Activated T-helper 2 cell treated with anti-CD3 and anti-CD28 coated beads, Interferon-gamma antibody, Interleukin-2, Interleukin-4, amounts not matched to agents 10 μg/mL and 5 μg/mL and 100 μg/mL, durations not matched to agents 14 hours and 24 hours and 36 hours (primary cell): ENCODE measurements at regions not wholly inside any gene's neighbourhood (a gene's known extent, or its start where the extent isn't known, plus 50 kb on each side); places are given as distances from the start of the nearest gene placed in this dataset.

Source experiments
- DNase-seq: peaks from one replicate; pipeline ENCODE4 v3.0.0; 2021; ENCODE audit warnings: low spot score
- H3K27ac Mint-ChIP-seq: one replicate; pipeline ENCODE4 v1.8.0; 2021; ENCODE audit warnings: mixed read lengths
- H3K27me3 Mint-ChIP-seq: one replicate; pipeline ENCODE4 v1.8.0; 2021; ENCODE audit warnings: low read depth, mixed read lengths
- H3K36me3 Mint-ChIP-seq: one replicate; pipeline ENCODE4 v1.8.0; 2021; ENCODE audit warnings: low read depth, mixed read lengths
- H3K4me1 Mint-ChIP-seq: one replicate; pipeline ENCODE4 v1.8.0; 2021; ENCODE audit warnings: low read depth, mixed read lengths
- H3K4me3 Mint-ChIP-seq: one replicate; pipeline ENCODE4 v1.8.0; 2021; ENCODE audit warnings: low read depth, mild to moderate bottlenecking, moderate library complexity, mixed read lengths
- H3K9me3 Mint-ChIP-seq: one replicate; pipeline ENCODE4 v1.8.0; 2021; ENCODE audit warnings: mixed read lengths
- intact Hi-C: fragments of 100-400 bp; cut with micrococcal nuclease; formaldehyde crosslinking; loops from one replicate; pipeline ENCODE4 v1.15.1; 2023

DNA sequence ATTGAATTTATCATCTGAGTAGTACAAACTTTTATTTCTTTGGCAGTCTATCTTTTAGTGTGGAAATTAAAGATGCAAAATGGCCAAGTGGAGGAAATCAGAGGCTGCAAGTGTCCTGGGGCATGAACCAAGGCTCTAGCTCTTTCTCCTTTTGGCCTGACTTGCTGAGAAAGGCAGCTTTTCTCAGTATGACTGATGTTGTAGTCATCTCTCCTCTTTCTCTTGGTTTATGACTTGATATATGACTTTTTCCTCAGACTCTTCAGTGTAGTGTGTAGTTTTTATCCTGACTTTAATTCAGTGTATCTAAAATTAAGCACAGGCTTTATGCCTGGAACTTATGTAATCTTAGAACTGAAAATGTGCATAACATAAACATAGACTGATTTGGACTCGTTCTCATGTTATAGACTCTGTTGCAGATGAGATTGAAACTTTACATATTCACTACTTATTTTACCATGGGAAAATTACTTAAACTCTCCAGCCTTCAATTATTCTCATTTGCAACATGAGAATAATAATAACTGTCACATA lies 65.7 kb downstream of the SLITRK5 start:
- H3K4me3 Mint-ChIP-seq: no peak overlapping the region
- intact Hi-C loops: no loop called here
- no peaks in the 10 kb centered on the region for H3K27me3 Mint-ChIP-seq
- H3K4me1 Mint-ChIP-seq: no peaks in the 10 kb centered on the region
- H3K36me3 Mint-ChIP-seq: no peaks in the 10 kb centered on the region
- H3K9me3 Mint-ChIP-seq: peaks cover 7% of the 10 kb centered on the region
- no peak overlapping the region for H3K27ac Mint-ChIP-seq
- no peak for DNase-seq

DNA sequence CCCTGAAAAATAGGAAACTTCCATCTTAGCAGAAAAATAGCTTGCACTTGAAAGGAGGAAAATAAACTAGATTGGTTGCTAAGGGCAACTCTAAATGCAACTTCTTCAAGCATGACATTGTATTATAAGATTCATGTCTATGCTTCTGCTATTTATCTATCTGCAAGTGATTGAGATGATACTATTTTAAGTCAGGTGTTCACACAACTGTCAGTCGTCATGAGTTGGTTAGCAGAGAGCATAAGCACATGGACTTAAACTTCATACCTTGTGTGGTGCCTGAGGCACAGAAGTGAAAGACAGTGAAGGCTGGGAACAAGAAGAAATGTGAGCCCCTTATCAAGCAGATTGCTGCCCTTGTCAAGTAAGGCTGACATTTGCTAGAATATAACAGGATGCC lies 82.9 kb downstream of the SLITRK5 start:
- no peak overlapping the region for H3K27ac Mint-ChIP-seq
- no peak for DNase-seq
- peaks cover 9% of the 10 kb centered on the region for H3K9me3 Mint-ChIP-seq
- no peak overlapping the region for H3K4me3 Mint-ChIP-seq
- H3K4me1 Mint-ChIP-seq: no peaks in the 10 kb centered on the region
- H3K27me3 Mint-ChIP-seq: no peaks in the 10 kb centered on the region
- intact Hi-C loops: no loop called here
- no peaks in the 10 kb centered on the region for H3K36me3 Mint-ChIP-seq

DNA sequence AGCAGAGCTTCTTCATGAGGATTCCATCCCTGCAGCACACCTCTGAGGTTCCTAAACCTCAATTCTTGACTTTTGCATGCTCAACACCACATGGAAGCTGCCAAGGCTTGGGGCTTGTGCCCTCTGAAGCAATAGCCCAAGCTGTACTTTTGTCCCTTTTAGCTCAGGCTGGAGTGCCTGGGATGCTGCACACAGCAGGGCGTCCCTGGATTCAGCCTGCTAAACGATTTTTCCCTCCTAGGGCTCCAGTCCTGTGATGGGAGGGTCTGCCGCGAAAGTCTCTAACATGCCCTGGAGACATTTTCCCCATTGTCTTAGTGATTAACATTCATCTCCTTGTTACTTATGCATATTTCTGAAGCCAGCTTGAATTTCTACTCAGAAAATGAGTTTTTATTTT lies 98.3 kb downstream of the SLITRK5 start:
- Mint-ChIP-seq H3K4me1 (no peaks in the 10 kb centered on the region), H3K36me3 (no peaks in the 10 kb centered on the region), H3K27ac (no peak overlapping the region), H3K4me3 (no peak overlapping the region), H3K27me3 (no peaks in the 10 kb centered on the region), H3K9me3 (peaks cover 7% of the 10 kb centered on the region)
- no peak for DNase-seq
- intact Hi-C loops: no loop called here

DNA sequence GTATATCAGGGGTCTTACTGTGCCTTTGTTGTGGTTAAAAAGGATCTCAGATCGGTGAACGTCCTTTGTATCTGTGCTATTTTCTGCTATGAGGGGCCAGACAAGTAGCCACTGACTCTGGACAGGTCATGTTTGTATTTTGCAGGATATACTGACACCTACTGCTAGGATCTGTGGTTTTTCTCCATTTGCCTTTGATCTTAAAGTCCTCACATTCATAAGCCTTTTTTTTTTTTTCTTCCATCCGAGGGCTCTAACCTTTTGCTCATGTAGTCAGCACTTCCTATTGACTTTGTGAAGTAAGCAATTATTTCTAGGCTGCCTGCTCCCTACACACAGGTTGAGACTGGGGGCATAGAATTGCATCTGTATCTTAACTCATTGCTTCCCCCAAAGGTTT lies 106.2 kb downstream of the SLITRK5 start:
- no peaks in the 10 kb centered on the region for H3K36me3 Mint-ChIP-seq
- H3K9me3 Mint-ChIP-seq: peaks cover 7% of the 10 kb centered on the region
- no peak overlapping the region for H3K27ac Mint-ChIP-seq
- H3K4me1 Mint-ChIP-seq: no peaks in the 10 kb centered on the region
- H3K4me3 Mint-ChIP-seq: no peak overlapping the region
- H3K27me3 Mint-ChIP-seq: no peaks in the 10 kb centered on the region
- no peak for DNase-seq
- intact Hi-C loops: no loop called here

DNA sequence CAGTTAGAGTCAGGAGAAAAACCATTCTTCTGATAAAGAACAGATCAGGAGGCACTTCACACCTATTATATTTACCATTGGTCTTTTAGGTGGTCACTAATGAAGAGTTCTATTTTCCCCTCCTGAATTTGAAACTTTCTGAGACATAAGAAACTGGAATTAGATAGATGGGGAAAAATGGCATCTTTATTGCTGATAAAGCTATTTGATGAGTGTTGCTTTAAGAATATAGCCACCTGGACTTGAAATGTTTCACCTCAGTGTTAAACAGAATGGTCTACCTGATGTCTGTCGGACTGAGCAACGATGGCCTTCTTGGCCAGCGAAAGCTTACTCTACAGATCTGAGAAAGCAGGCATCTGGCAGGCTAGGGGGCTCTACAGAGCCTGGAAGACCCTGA lies 107.0 kb downstream of the SLITRK5 start:
- no peak for DNase-seq
- Mint-ChIP-seq H3K27me3 (no peaks in the 10 kb centered on the region), H3K4me1 (no peaks in the 10 kb centered on the region), H3K36me3 (no peaks in the 10 kb centered on the region), H3K4me3 (no peak overlapping the region), H3K9me3 (peaks cover 7% of the 10 kb centered on the region), H3K27ac (no peak overlapping the region)
- intact Hi-C loops: no loop called here

DNA sequence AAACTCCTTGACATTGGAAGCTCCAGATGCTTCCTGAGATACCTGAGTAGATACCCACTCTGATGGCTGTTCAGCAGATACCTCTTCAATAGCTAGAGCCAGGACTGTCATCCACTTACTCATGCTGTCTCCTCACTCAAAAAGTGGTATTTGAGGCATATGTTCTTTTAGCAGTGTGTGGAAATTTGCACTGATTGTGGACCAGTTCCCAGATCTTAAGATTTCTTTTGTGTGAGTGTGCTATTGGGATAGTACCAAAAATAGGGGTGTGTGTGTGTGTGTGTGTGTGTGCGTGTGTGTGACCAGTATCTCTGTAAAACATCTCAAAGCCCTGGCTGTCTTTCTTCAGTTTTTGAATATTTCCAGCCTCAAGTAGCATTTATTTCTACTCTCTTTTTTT lies 108.3 kb downstream of the SLITRK5 start:
- no peaks in the 10 kb centered on the region for H3K36me3 Mint-ChIP-seq
- peaks cover 7% of the 10 kb centered on the region for H3K9me3 Mint-ChIP-seq
- DNase-seq: no peak
- H3K4me1 Mint-ChIP-seq: no peaks in the 10 kb centered on the region
- intact Hi-C loops: no loop called here
- no peak overlapping the region for H3K27ac Mint-ChIP-seq
- H3K27me3 Mint-ChIP-seq: no peaks in the 10 kb centered on the region
- no peak overlapping the region for H3K4me3 Mint-ChIP-seq

DNA sequence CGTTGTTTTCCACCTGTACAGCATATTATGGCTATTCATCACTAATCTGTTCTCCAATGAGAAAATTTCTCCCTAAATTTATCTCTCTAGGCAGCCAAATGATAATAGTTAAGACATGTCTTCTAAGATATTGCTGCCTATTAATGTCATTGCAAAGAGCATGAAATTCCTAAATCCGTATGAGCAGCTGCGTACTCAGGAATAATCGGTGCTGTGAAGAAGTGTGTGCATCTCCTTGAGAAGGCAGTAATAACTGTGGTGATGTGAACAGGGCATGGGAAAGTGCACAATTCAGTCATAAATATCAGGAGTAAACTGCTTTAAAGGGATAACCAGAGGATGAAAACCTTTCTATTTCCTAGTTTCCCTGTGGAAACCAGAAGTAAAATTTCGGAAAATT lies 112.2 kb downstream of the SLITRK5 start:
- no peaks in the 10 kb centered on the region for H3K4me1 Mint-ChIP-seq
- intact Hi-C loops: no loop called here
- H3K9me3 Mint-ChIP-seq: no peaks in the 10 kb centered on the region
- no peak overlapping the region for H3K4me3 Mint-ChIP-seq
- no peaks in the 10 kb centered on the region for H3K36me3 Mint-ChIP-seq
- DNase-seq: no peak
- no peak overlapping the region for H3K27ac Mint-ChIP-seq
- no peaks in the 10 kb centered on the region for H3K27me3 Mint-ChIP-seq

DNA sequence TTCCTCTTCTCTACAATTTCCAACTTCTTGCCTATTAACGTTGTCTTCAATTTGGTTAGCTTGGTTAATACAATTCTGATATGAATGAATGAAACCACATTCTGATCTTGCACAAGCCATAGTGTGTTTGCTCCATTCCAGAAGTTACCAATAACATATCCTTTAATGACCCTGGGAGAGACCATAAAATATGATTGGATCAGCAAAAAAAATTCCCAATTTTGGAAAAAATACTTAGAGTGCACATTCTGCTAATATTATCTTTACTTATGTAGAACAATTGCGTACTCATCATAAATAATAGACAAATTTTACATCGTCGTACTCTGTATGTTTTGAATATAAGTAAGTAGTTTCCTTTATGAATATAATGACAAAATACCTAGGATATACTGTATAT lies 117.2 kb downstream of the SLITRK5 start:
- Mint-ChIP-seq H3K9me3 (peaks cover 5% of the 10 kb centered on the region), H3K36me3 (no peaks in the 10 kb centered on the region), H3K27ac (no peak overlapping the region), H3K27me3 (no peaks in the 10 kb centered on the region), H3K4me3 (no peak overlapping the region), H3K4me1 (no peaks in the 10 kb centered on the region)
- DNase-seq: no peak
- intact Hi-C loops: no loop called here

DNA sequence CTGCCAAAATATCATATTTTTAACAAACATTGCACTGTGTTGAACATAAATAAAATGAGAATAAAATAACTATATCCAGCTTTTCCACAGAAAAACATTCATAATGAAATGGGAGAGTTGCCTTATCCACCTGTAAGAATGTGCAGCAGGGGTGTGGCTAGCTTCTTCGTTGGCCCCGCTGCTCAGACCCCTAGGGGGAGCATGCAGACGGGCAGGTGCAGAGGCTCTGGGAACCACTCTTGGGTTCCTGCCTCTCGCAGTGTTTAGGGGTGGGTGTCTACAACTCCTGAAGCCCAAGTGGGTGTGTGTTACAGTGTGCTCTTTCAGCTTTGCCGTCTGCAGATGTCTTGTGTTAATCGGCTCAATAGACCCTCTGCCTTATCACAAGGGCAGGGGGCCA lies 121.7 kb downstream of the SLITRK5 start:
- no peaks in the 10 kb centered on the region for H3K27me3 Mint-ChIP-seq
- H3K36me3 Mint-ChIP-seq: no peaks in the 10 kb centered on the region
- no peak for DNase-seq
- H3K27ac Mint-ChIP-seq: no peak overlapping the region
- H3K4me3 Mint-ChIP-seq: no peak overlapping the region
- H3K4me1 Mint-ChIP-seq: no peaks in the 10 kb centered on the region
- H3K9me3 Mint-ChIP-seq: peaks cover 15% of the 10 kb centered on the region
- intact Hi-C loops: no loop called here

DNA sequence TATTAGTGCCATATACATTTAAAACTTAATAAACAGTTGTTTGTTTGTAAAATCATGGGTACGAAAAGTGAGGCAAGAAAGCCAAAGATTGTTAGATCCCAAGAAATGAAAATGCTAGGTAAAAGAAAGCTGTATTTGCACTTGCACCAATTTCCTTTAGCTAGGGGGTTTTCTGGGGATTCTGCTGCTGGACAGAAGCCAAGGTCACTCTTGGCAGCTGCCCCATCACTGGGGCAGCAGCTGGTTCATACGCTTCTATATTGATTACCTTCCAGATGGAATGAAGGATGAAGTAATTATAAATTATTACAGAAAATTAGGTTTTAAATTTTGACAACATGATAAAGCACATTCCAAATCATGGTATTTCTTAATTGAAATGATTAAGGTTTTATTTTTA lies 127.4 kb downstream of the SLITRK5 start:
- intact Hi-C loops: no loop called here
- H3K4me3 Mint-ChIP-seq: no peak overlapping the region
- no peaks in the 10 kb centered on the region for H3K4me1 Mint-ChIP-seq
- H3K9me3 Mint-ChIP-seq: peaks cover 14% of the 10 kb centered on the region
- H3K36me3 Mint-ChIP-seq: no peaks in the 10 kb centered on the region
- H3K27me3 Mint-ChIP-seq: no peaks in the 10 kb centered on the region
- no peak overlapping the region for H3K27ac Mint-ChIP-seq
- DNase-seq: no peak

DNA sequence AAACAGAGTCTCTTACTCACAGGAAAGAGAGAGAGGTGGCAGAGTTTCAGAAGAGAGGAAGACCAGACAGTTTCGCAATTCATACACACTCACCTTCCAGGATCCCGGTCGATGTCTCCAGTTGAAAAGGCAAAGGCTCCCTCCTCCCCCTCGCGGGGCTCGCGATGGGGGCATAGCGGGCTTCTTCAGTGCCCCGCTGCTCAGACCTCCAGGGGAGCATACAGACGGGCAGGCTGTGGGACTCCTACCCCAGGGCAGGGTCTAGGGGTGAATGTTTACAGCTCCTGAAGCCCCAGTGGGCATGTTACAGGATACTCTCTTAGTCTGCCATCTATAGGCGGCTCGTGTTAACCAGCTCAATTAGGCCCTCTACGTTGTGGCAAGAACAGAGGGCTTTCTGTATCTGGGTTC lies 139.2 kb downstream of the SLITRK5 start:
- Mint-ChIP-seq H3K4me1 (no peaks in the 10 kb centered on the region), H3K9me3 (peaks cover 5% of the 10 kb centered on the region), H3K36me3 (no peaks in the 10 kb centered on the region), H3K4me3 (no peak overlapping the region), H3K27me3 (no peaks in the 10 kb centered on the region), H3K27ac (no peak overlapping the region)
- intact Hi-C loops: no loop called here
- DNase-seq: no peak

DNA sequence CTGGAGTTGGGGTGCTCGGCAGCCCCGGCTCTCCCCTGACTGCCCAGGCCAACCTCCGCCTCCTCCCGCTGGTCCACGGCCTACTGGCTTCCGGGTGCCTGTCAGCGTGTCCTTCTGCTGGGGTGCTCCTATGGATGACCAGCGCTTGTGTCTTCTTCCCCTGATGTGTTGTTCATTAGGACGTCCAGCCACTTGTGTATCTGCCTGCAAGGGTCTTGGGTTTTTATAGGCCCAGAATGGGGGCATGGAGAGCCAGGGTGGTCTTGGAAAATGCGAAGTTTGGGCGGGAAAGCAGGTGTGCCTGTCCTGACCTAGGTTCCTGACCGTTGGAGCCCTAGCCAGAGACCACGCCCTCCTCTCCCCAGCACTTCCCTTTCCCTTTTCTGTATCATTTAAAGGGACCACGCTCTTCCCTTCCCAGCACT lies 139.8 kb downstream of the SLITRK5 start:
- Mint-ChIP-seq H3K4me3 (no peak overlapping the region), H3K9me3 (peaks cover 9% of the 10 kb centered on the region), H3K27ac (no peak overlapping the region), H3K27me3 (no peaks in the 10 kb centered on the region), H3K4me1 (no peaks in the 10 kb centered on the region), H3K36me3 (no peaks in the 10 kb centered on the region)
- no peak for DNase-seq
- intact Hi-C loops: no loop called here

DNA sequence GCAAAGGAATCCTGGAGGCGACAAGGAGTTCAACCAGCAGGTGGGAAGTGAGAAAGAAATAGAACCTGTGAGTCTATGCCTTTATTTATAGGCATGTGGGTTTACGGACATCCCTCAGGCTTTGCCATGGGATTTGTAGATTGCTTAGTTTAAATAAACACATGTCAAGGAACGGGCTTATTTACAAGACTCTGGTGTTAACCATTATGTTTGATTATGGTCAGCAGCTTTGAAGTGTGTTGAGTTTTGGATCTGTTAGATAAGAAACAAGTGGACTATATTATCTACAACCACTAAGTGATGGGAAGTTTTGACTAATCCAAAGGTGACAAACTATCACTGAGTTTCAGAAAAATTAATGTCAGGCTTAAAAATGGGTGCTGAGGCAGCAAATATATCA lies 143.2 kb downstream of the SLITRK5 start:
- Mint-ChIP-seq H3K4me3 (no peak overlapping the region), H3K36me3 (no peaks in the 10 kb centered on the region), H3K27me3 (no peaks in the 10 kb centered on the region), H3K27ac (no peak overlapping the region), H3K4me1 (no peaks in the 10 kb centered on the region), H3K9me3 (peaks cover 9% of the 10 kb centered on the region)
- DNase-seq: no peak
- intact Hi-C loops: no loop called here

DNA sequence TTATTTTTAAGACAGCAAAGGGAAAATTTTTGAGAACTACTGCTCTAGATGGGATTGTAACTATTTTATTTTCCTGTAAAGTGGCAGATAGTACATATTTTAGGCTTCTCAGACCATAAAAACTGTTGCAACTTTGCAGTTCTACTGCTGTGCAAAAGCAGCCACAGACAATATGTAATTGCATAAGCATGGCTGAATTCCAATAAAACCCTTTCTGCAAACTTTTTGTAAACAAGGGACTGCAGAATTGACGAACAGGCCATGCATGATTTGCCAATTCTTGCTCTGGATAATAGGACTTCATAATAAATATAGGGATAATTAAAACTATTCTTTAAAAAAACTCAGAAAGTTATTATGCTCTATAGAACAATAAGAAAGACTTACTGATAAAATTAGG lies 149.1 kb downstream of the SLITRK5 start:
- H3K9me3 Mint-ChIP-seq: peaks cover 18% of the 10 kb centered on the region
- DNase-seq: no peak

More for the DNA sequence above, 149.1 kb downstream of the SLITRK5 start:
- no peaks in the 10 kb centered on the region for H3K27me3 Mint-ChIP-seq
- no peak overlapping the region for H3K4me3 Mint-ChIP-seq
- H3K4me1 Mint-ChIP-seq: no peaks in the 10 kb centered on the region
- H3K36me3 Mint-ChIP-seq: no peaks in the 10 kb centered on the region
- intact Hi-C loops: no loop called here
- no peak overlapping the region for H3K27ac Mint-ChIP-seq
